Cardiac fibroblast (primary cell): ENCODE measurements at regions not wholly inside any gene's neighbourhood (a gene's known extent, or its start where the extent isn't known, plus 50 kb on each side); places are given as distances from the start of the nearest gene placed in this dataset.

Experiments
- DNase-seq, 2 donors: peaks; one replicate each; pipeline versions ENCODE4 v3.0.0 to v3.0.0-alpha.2; 2010; ENCODE audit warnings: low read depth in 2 of 2
- H3K4me3 ChIP-seq, 2 donors: replicated peaks in 1 of 2; 1 replicate in 1 of 2; 2 replicates in 1 of 2; pipeline ENCODE4 v1.5.1; 2011; ENCODE audit warnings: low read depth in 2 of 2, low read length in 2 of 2, mild to moderate bottlenecking in 2 of 2, moderate library complexity in 1 of 2
- TF ChIP-seq, protein P1 (sequence below): IDR thresholded peaks from one replicate; pipeline ENCODE4 v1.5.1; 2011; ENCODE audit warnings: low read depth, mild to moderate bottlenecking, low read length, inconsistent platforms

DNA sequence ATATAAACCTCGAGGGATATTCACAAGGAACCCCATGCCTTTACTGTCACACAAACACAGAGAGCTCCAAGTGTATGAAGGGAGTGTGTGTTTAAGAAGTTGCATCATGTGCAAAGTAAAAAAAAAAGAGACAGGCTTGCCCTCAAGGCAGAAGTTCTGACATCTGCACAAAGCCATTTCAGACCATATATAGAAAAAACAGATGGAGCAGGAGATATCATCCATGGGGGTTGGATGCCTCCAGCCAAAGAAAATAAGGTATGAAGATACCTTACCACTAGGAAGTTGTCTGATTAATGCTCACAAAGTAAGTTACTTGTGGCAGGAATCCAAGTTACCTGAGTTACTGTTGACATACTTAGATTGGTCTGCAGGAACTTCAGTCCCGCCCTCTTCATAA lies 476.2 kb downstream of the KDM5D start:
- H3K4me3 ChIP-seq = no peak overlapping the region
- no peak for DNase-seq
- TF ChIP-seq, protein P1, sequence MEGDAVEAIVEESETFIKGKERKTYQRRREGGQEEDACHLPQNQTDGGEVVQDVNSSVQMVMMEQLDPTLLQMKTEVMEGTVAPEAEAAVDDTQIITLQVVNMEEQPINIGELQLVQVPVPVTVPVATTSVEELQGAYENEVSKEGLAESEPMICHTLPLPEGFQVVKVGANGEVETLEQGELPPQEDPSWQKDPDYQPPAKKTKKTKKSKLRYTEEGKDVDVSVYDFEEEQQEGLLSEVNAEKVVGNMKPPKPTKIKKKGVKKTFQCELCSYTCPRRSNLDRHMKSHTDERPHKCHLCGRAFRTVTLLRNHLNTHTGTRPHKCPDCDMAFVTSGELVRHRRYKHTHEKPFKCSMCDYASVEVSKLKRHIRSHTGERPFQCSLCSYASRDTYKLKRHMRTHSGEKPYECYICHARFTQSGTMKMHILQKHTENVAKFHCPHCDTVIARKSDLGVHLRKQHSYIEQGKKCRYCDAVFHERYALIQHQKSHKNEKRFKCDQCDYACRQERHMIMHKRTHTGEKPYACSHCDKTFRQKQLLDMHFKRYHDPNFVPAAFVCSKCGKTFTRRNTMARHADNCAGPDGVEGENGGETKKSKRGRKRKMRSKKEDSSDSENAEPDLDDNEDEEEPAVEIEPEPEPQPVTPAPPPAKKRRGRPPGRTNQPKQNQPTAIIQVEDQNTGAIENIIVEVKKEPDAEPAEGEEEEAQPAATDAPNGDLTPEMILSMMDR = no peak

DNA sequence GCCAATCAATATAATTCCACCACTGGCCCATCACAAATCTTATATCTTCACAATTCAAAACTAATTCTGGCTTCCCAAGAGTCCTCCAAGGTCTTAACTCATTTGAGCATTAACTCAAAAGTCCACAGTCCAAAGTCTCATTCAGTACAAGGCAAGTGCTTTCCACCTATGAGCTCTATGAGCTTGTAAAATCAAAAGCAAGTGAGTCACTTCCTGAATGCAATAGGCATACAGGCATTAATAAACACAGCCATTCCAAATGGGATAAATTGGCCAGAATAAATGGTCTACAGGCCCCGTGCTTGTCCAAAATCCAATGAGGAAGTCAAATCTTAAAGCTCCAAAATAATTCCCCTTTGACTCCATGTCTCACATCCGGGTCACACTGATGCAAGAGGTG lies 479.1 kb downstream of the KDM5D start:
- no peak overlapping the region for H3K4me3 ChIP-seq
- no peak for DNase-seq
- TF ChIP-seq, protein P1 = no peak

DNA sequence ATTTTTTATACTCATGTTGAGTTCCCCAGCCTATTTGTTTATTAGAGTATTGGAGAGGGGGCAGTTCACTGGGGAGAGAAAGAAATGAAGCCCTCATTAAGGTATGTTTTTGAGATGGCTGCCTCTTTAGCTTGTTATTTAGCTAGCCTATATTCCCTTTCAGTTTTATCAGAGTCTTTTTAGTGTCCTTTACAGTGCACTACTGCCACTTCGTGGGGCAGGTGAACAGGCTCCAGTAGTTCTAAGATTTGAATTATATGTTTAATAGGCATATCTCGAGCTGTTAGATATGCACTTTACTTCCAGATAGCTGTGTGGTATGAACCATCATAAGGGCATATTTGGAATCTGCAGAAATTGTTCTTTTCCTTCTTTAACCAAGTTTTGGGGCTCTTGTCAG lies 482.2 kb downstream of the KDM5D start:
- H3K4me3 ChIP-seq = no peak overlapping the region
- no peak for DNase-seq
- TF ChIP-seq, protein P1 = no peak

DNA sequence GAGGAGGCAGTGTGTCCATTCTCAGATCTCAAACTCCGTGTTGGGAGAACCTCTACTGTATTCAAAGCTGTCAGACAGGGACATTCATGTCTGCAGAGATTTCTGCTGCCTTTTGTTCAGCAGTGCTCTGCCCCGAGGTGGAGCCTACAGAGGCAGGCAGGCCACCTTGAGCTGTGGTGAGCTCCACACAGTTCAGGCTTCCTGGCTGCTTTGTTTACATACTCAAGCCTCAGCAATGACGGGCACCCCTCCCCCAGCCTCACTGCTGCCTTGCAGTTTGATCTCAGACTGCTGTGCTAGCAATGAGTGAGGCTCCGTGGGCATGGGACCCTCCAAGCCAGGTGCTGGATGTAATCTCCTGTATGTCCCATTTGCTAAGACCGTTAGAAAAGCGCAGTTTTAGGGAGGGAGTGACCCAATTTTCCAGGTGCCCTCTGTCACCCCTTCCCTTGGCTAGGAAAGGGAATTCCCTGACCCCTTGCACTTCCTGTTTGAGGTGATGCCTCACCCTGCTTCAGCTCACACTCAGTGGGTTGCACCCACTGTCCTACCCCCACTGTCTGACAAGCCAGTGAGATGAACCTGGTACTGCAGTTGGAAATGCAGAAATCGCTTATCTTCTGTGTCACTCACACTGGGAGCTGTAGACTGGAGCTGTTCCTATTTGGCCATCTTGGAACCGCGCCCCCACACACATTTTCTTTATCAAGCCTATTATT lies 458.9 kb upstream of the HSFY2 start:
- TF ChIP-seq, protein P1 = no peak
- no peak for DNase-seq
- H3K4me3 ChIP-seq = no peak overlapping the region

DNA sequence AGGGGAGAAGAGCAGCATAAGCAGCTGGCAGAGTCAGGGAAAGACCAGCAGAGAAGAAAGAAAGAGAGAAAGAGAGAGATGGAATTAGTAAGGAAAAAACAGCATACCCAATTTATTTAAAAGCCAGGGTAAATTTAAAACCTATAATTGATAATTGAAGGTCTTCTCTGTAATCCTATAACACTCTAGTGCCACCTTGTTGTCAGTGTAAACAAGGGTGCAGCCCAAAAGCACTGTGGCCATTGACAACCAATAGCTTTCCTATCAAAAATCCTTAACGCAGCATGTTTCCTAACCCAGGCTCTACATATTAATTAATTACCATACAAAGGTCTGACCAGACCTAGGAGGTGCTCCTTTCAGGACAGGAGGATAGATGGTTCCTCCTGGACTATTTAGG lies 447.2 kb upstream of the HSFY2 start:
- H3K4me3 ChIP-seq = no peak overlapping the region
- no peak for DNase-seq
- TF ChIP-seq, protein P1 = no peak

DNA sequence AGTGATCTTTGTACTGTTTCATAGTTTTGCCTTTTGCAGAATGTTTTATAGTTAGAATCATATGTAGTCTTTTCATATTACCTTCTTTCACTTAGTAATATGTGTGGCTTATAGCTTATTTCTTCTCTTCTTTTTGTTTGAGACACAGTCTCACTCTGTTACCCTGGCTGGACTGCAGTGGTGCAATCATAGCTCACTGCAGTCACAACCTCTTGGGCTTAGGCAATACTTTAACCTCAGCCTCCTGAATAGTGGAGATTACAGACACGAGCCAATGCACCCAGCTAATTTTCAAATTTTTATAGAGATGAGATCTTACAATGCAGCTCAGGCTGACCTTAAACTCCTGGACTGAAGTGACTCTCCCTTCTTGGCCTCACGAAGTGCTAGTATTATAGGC lies 435.4 kb upstream of the HSFY2 start:
- no peak overlapping the region for H3K4me3 ChIP-seq
- DNase-seq = no peak
- TF ChIP-seq, protein P1 = no peak

DNA sequence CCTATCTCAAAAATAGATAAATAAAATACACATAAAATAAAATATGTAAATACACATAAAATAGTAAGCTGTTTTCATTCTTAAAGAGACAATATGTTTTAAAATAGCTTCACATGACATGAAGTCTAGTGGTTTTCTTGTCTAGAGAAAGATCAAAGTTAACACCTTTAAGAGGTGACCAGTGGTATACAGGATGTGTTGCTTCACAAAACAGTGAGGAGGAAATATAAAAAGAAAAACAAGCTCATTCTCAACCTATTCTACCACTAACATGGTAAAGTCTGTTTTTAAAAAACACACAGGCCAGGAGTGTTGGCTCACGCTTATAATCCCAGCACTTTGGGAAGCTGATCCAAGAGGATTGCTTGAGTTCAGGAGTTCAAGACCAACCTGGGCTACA lies 433.5 kb upstream of the HSFY2 start:
- no peak overlapping the region for H3K4me3 ChIP-seq
- TF ChIP-seq, protein P1 = no peak
- no peak for DNase-seq
